H9 (cell line): ENCODE measurements at regions not wholly inside any gene's neighbourhood (a gene's known extent, or its start where the extent isn't known, plus 50 kb on each side); places are given as distances from the start of the nearest gene placed in this dataset.

Experiments used
- DNase-seq: peaks from one replicate; pipeline ENCODE4 v3.0.0-alpha.2; 2017
- H2AFZ ChIP-seq: one replicate; pipeline ENCODE4 v1.6.1; 2013; ENCODE audit warnings: mild to moderate bottlenecking, low read length, control low read depth, moderate library complexity
- H2AK5ac ChIP-seq: 2 replicates; pipeline ENCODE4 v1.6.1; 2013; ENCODE audit warnings: low read length, control low read depth, mixed read lengths; ENCODE audit not compliant: insufficient read length
- H2BK120ac ChIP-seq: one replicate; pipeline ENCODE4 v1.6.1; 2013; ENCODE audit warnings: low read depth, mild to moderate bottlenecking, low read length, control low read depth, inconsistent platforms; ENCODE audit not compliant: poor library complexity, severe bottlenecking
- H2BK12ac ChIP-seq: 2 replicates; pipeline ENCODE4 v1.6.1; 2013; ENCODE audit warnings: low read length, control low read depth, mixed read lengths, low read depth; ENCODE audit not compliant: insufficient read length
- H2BK15ac ChIP-seq: 2 replicates; pipeline ENCODE4 v1.6.1; 2013; ENCODE audit warnings: low read depth, low read length, control low read depth
- H2BK20ac ChIP-seq: one replicate; pipeline ENCODE4 v1.6.1; 2013; ENCODE audit warnings: low read depth, mild to moderate bottlenecking, low read length, control low read depth, inconsistent platforms; ENCODE audit not compliant: poor library complexity, severe bottlenecking
- H2BK5ac ChIP-seq: 2 replicates; pipeline ENCODE4 v1.6.1; 2013; ENCODE audit warnings: low read length, control low read depth, mixed read lengths; ENCODE audit not compliant: insufficient read length
- H3K14ac ChIP-seq: 2 replicates; pipeline ENCODE4 v1.6.1; 2013; ENCODE audit warnings: low read length, control low read depth; ENCODE audit not compliant: insufficient read depth
- H3K18ac ChIP-seq: 2 replicates; pipeline ENCODE4 v1.6.1; 2013; ENCODE audit warnings: low read depth, mild to moderate bottlenecking, mixed read lengths, low read length, control low read depth; ENCODE audit not compliant: insufficient read length
- H3K23ac ChIP-seq: 2 replicates; pipeline ENCODE4 v1.6.1; 2013; ENCODE audit warnings: low read length, control low read depth, mixed read lengths, low read depth; ENCODE audit not compliant: insufficient read length
- H3K23me2 ChIP-seq: 2 replicates; pipeline ENCODE4 v1.6.1; 2013; ENCODE audit warnings: low read depth, mild to moderate bottlenecking, mixed read lengths, low read length, control low read depth; ENCODE audit not compliant: insufficient read length, poor library complexity, severe bottlenecking
- H3K27ac ChIP-seq: 2 replicates; pipeline ENCODE4 v1.5.1; 2013; ENCODE audit warnings: low read length, control low read depth, mixed read lengths, low read depth; ENCODE audit not compliant: insufficient read length
- H3K27me3 ChIP-seq: 2 replicates; pipeline ENCODE4 v1.6.1; 2013; ENCODE audit warnings: low read length, control low read depth, inconsistent platforms; ENCODE audit not compliant: insufficient read depth
- H3K4ac ChIP-seq: 2 replicates; pipeline ENCODE4 v1.6.1; 2013; ENCODE audit warnings: low read depth, mild to moderate bottlenecking, control low read depth, inconsistent platforms, low read length, moderate library complexity
- H3K4me1 ChIP-seq: 2 replicates; pipeline ENCODE4 v1.6.1; 2013; ENCODE audit warnings: low read length, control low read depth, inconsistent platforms; ENCODE audit not compliant: insufficient read depth
- H3K4me2 ChIP-seq: 2 replicates; pipeline ENCODE4 v1.6.1; 2013; ENCODE audit warnings: low read length, control low read depth, mixed read lengths; ENCODE audit not compliant: insufficient read length, insufficient read depth
- H3K56ac ChIP-seq: 2 replicates; pipeline ENCODE4 v1.6.1; 2013; ENCODE audit warnings: low read depth, mild to moderate bottlenecking, mixed read lengths, low read length, control low read depth; ENCODE audit not compliant: insufficient read length
- H3K79me1 ChIP-seq: 2 replicates; pipeline ENCODE4 v1.6.1; 2013; ENCODE audit warnings: low read depth, mild to moderate bottlenecking, moderate library complexity, low read length, control low read depth, inconsistent platforms; ENCODE audit not compliant: insufficient read depth, poor library complexity, severe bottlenecking
- H3K79me2 ChIP-seq: 2 replicates; pipeline ENCODE4 v1.6.1; 2013; ENCODE audit warnings: low read length, control low read depth, inconsistent platforms; ENCODE audit not compliant: insufficient read depth
- H3K9ac ChIP-seq: 2 replicates; pipeline ENCODE4 v1.6.1; 2013; ENCODE audit warnings: low read length, control low read depth, mixed read lengths; ENCODE audit not compliant: insufficient read length; ENCODE audit errors: extremely low read depth
- H3K9me3 ChIP-seq: one replicate; pipeline ENCODE4 v1.6.1; 2013; ENCODE audit warnings: low read depth, low read length, inconsistent platforms; ENCODE audit not compliant: control insufficient read depth
- H3T11ph ChIP-seq: one replicate; pipeline ENCODE4 v1.6.1; 2013; ENCODE audit warnings: mild to moderate bottlenecking, low read length, control low read depth, inconsistent platforms
- H4K20me1 ChIP-seq: one replicate; pipeline ENCODE4 v1.6.1; 2013; ENCODE audit not compliant: control insufficient read depth, insufficient read length, insufficient read depth
- H4K5ac ChIP-seq: 2 replicates; pipeline ENCODE4 v1.6.1; 2013; ENCODE audit warnings: low read depth, mild to moderate bottlenecking, mixed read lengths, low read length, control low read depth; ENCODE audit not compliant: insufficient read length
- H4K8ac ChIP-seq: replicated peaks from 2 replicates; pipeline ENCODE4 v1.6.1; 2013; ENCODE audit warnings: low read length, control low read depth, mixed read lengths, low read depth; ENCODE audit not compliant: insufficient read length
- H4K91ac ChIP-seq: 2 replicates; pipeline ENCODE4 v1.6.1; 2013; ENCODE audit warnings: low read depth, mild to moderate bottlenecking, moderate library complexity, mixed read lengths, low read length, control low read depth; ENCODE audit not compliant: insufficient read length
- H3K27ac Mint-ChIP-seq, 3 experiments: 2 replicates in 2 of 3; 3 replicates in 1 of 3; pipeline ENCODE4 v1.8.0; 2020 to 2021; ENCODE audit warnings: mixed read lengths in 3 of 3, mild to moderate bottlenecking in 1 of 3, moderate library complexity in 1 of 3
- H3K27me3 Mint-ChIP-seq: 2 replicates; pipeline ENCODE4 v1.8.0; 2021; ENCODE audit warnings: low read depth, mild to moderate bottlenecking, moderate library complexity, mixed read lengths
- H3K36me3 Mint-ChIP-seq, 3 experiments: 2 replicates in 2 of 3; 3 replicates in 1 of 3; pipeline ENCODE4 v1.8.0; 2020 to 2021; ENCODE audit warnings: low read depth in 3 of 3, mixed read lengths in 3 of 3; ENCODE audit not compliant: insufficient read depth in 1 of 3
- H3K4me1 Mint-ChIP-seq, 2 experiments: 2 replicates each; pipeline ENCODE4 v1.8.0; 2020; ENCODE audit warnings: mixed read lengths in 2 of 2
- H3K4me3 Mint-ChIP-seq, 2 experiments: 2 replicates in 1 of 2; 3 replicates in 1 of 2; pipeline ENCODE4 v1.8.0; 2020 to 2021; ENCODE audit warnings: mild to moderate bottlenecking in 2 of 2, mixed read lengths in 2 of 2, moderate library complexity in 1 of 2
- H3K9me3 Mint-ChIP-seq, 2 experiments: 2 replicates in 1 of 2; 3 replicates in 1 of 2; pipeline ENCODE4 v1.8.0; 2020; ENCODE audit warnings: mild to moderate bottlenecking in 2 of 2, mixed read lengths in 2 of 2, moderate library complexity in 1 of 2
- WGBS: extraction: QIAGEN DNeasy Blood & Tissue Kit; methylation state at CpG from one replicate; pipeline ENCODE4 v1.1.7; 2013; ENCODE audit warnings: missing lambda C conversion rate, low lambda C conversion rate, mixed read lengths; ENCODE audit not compliant: insufficient read length; ENCODE audit errors: extremely low coverage; 5-methylcytosine and 5-hydroxymethylcytosine counted together
- TF ChIP-seq, protein P1 (sequence below): fragments of 200-600 bp; sonication (generic); conservative IDR thresholded peaks from 3 replicates; pipeline ENCODE4 v1.8.0; 2021; ENCODE audit warnings: antibody characterized with exemption, mild to moderate bottlenecking

DNA sequence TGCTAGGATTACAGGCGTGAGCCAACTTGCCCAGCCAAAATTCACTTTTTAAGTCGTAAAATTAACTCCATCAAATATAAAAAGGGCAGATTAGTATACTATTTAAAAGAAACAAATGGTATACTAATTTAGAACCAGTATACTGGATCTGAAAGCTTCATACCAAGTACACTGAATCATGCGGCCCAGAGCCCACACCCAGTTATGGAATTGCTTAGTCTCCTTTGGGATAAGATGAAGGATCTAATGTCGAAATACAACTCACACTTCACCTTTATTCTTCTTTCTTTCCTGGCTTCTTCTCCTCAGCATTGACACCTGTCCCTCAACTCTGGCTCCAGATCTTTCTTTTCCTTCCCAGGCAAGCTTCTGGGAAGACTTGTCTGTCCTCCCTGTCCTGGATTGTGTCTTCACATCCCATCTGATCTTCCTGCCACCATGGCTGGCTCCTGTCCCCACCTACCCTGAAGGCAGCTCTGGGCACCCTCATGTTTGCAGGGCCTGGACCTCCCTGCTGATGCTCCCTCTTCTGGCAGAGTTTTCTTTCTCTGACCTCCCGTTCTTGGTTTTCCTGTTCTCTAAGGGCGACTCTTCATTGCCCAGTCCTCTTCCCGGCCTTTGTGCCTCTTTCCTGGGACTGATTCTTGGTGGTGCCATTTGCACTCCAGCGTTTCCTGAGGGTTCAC is 57.8 kb upstream of the CTBP2 start:
- no peak overlapping the region for H2BK20ac ChIP-seq
- no peak overlapping the region for H3K4me2 ChIP-seq
- no peaks in the 10 kb centered on the region for H3K9me3 ChIP-seq
- H2AK5ac ChIP-seq, result no peak overlapping the region
- no peak overlapping the region for H3K18ac ChIP-seq
- no peak overlapping the region for H2BK15ac ChIP-seq
- no peak overlapping the region for H4K8ac ChIP-seq
- Mint-ChIP-seq H3K4me1 (peaks cover 19 to 26% of the 10 kb centered on the region in 2 experiments), H3K36me3 (no peaks in the 10 kb centered on the region; a peak in 1 of 7 replicates), H3K9me3 (no peaks in the 10 kb centered on the region; a peak in 1 of 5 replicates), H3K27me3 (peaks cover 3% of the 10 kb centered on the region; the same call in 1 of the 2 replicates), H3K4me3 (no peak overlapping the region), H3K27ac (no peak overlapping the region; a peak in 1 of 7 replicates)
- H3K14ac ChIP-seq, result no peak overlapping the region
- TF ChIP-seq, protein P1, sequence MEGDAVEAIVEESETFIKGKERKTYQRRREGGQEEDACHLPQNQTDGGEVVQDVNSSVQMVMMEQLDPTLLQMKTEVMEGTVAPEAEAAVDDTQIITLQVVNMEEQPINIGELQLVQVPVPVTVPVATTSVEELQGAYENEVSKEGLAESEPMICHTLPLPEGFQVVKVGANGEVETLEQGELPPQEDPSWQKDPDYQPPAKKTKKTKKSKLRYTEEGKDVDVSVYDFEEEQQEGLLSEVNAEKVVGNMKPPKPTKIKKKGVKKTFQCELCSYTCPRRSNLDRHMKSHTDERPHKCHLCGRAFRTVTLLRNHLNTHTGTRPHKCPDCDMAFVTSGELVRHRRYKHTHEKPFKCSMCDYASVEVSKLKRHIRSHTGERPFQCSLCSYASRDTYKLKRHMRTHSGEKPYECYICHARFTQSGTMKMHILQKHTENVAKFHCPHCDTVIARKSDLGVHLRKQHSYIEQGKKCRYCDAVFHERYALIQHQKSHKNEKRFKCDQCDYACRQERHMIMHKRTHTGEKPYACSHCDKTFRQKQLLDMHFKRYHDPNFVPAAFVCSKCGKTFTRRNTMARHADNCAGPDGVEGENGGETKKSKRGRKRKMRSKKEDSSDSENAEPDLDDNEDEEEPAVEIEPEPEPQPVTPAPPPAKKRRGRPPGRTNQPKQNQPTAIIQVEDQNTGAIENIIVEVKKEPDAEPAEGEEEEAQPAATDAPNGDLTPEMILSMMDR, result peak; percentile 47; the same call in 2 of the 3 replicates
- no peaks in the 10 kb centered on the region for H3K79me1 ChIP-seq
- no peak overlapping the region for H4K91ac ChIP-seq
- H4K5ac ChIP-seq, result no peak overlapping the region
- H3K4me1 ChIP-seq, result peaks cover 2% of the 10 kb centered on the region; the same call in 1 of the 2 replicates
- H2BK12ac ChIP-seq, result no peak overlapping the region
- peak; percentile 51 for DNase-seq
- H2BK5ac ChIP-seq, result no peak overlapping the region
- no peak overlapping the region for H2BK120ac ChIP-seq
- no peak overlapping the region for H2AFZ ChIP-seq
- no peak overlapping the region for H3K56ac ChIP-seq
- H3K27me3 ChIP-seq, result no peaks in the 10 kb centered on the region
- H3T11ph ChIP-seq, result no peak overlapping the region
- no CpG with 5 or more reads among the region's 8 CpGs for WGBS
- no peaks in the 10 kb centered on the region for H3K79me2 ChIP-seq
- H3K4ac ChIP-seq, result no peak overlapping the region
- no peaks in the 10 kb centered on the region for H4K20me1 ChIP-seq
- no peak overlapping the region for H3K9ac ChIP-seq
- no peak overlapping the region for H3K27ac ChIP-seq
- H3K23ac ChIP-seq, result no peak overlapping the region
- H3K23me2 ChIP-seq, result no peaks in the 10 kb centered on the region
